Activated CD4-positive, CD25-positive, alpha-beta regulatory T cell treated with anti-CD3 and anti-CD28 coated beads, Interleukin-2, amount 50 U/mL, for 24 hours (primary cell): ENCODE measurements at regions not wholly inside any gene's neighbourhood (a gene's known extent, or its start where the extent isn't known, plus 50 kb on each side); places are given as distances from the start of the nearest gene placed in this dataset.

Experiments used
- ATAC-seq, 2 donors: fragments of 150-1000 bp; cut with Tn5 transposase; one replicate each; pipeline ENCODE4 v1.10.0; 2021; ENCODE audit warnings: mild to moderate bottlenecking in 1 of 2, moderate library complexity in 1 of 2

DNA sequence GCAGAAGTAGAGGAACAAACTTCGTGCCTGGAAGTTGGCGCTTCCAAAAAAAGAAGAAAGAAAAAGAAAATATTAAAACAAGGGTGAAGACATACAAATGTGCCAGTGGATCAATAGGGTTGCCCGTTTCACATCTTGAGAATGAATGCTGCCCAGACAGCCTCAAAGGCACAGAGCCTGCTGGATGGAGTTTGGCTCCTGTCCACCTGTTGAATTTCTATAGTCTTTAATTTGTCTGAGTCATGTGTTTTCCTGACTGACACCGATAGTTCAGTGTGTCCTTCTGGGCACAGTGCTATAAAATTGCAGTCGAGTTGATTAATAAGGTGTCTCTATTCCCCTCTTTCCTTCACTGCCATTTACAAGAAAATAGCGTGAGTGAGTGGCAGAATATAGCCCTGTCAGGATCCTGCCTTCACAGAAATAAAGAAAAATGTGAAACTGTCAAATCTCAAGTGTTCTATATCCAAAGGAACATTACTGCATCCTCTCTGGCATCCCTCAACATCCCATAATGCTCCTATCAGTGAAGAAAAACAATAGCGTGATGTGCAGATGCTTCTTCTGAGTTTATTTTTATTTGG, 471.3 kb upstream of the AUTS2 start:
- no peak for ATAC-seq

DNA sequence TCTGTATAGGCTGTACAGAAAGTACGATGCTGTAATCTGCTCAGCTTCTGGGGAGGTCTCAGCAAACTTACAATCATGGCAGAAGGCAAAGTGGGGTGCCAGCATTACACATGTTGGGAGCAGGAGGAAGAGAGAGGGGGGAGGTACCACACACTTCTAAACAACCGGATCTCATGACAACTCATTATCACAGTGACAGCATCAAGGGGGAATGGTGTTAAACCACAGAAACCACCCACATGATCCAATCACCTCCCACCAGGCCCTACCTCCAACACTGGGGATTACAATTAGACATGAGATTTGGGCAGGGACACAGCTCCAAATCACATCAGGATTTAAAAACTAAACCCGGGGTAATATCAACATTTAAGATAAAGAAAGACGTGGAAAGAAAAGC, 468.8 kb upstream of the AUTS2 start:
- ATAC-seq: no peak

DNA sequence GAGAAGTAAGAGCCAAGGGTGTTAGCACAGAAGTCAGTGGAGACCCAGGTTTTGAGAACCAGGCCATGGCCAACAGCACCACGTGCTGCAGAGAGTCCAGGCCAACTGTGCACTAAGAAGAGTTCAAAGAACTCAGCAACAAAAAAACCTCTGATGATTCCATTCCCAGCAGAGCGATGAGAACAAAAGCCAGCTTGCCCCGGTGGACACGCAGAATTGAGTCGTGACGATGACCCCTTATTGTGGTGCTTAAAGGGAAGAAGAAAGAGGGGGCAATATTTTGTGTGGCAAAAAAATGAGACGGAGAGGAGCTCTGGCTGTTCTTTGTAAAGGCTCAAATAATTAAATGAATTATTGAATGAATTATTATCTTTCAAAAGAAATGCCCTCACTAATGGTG, 468.3 kb upstream of the AUTS2 start:
- no peak for ATAC-seq

DNA sequence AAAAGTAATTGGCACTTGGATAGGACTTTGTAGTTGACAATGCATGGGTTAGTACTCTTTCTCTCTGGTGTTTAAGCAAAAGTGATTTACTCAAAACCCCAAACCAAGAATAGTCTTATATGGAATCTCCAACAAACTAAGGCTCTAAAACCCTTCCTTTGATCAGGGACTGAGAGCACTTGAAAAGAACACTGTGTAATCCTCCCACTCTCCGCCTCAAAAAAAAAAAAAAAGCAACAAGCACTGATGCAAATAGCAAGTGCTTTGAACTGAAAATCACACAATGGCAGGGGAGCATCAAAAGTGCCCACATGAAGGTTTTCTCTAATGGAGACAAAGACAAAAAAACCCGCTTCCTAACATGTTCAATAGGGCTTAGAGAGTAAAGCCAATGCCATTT, 467.9 kb upstream of the AUTS2 start:
- no peak for ATAC-seq

DNA sequence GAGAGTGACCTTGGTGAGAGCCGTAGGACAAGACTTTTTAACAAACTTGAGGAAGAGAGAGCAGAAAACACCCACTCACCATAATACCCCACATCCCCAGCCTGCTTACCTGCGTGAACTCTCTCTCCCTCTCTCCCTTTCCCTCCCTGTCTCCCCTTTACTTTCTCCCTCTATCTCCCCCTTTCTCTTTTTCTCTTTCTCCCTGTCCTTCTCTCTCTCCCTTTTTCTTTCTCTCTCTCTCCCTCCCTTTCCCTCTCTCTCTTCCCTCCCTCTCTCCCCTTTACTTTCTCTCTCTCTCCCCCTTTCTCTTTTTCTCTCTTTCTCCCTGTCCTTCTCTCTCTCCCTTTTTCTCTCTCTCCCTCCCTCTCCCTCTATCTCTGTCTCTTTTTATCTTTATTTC, 464.0 kb upstream of the AUTS2 start:
- no peak for ATAC-seq

DNA sequence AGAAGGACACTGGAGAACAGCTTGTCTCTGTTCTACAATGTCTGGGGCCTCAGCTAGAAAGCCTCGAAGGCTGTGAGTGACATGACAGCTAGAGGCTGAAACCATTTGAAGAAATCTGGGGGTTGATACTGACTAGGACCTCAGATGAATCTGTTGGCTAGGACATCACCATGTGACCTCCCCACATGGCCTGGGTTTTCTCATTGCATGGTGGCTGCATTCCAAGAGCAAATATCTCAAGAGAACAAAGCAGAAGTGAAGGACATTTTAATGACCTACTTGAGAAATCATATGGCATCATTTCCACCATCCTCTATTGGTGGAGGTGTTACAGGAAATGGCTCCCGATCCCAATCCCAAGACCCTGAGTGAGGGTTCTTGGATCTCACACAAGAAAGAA, 450.6 kb upstream of the AUTS2 start:
- ATAC-seq: no peak

DNA sequence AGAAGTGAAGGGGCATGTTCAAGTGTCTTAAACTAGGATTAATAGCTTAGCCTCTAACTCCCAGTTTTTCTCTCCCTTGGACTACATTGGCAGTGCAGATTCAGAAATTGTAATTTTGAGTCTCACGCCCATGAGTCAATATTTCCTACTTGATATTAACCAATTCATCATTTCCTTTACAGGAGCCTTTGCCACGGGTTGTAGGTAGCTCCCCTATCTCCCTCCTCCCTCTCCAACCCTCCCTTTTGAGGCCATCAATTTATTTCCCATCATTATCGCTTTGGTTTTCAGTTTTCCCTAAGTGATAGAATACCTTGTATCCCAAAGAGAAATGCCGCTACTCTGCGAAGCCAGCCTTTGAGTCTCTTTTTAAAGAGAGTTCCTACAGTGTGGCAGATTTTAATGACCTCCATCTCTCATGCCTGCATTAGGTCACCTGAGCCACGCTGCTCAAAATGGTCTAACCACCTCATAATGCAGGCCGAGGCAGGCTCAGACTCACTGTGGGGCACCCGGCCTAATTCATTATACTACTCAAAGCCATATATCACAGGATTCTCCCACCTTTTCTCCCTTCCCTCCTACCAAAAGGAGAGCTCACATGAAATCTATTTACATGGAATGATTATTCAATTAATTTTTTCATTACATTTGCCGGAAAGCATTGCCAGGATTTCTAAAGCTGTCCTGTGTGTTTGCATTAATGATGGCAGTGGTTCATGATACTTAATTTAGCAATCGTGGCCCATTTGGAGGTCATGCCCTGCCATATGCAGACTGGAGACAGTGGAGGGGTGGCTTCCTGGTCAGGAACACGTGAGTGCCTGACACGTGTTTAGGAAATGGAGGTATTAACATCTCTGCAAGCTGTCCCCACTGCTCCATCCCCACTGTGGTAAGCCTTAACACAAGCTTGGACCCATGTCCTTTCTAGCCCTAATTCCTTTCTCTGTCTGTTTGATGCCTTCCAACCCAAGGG, 448.2 kb upstream of the AUTS2 start:
- ATAC-seq: no peak

DNA sequence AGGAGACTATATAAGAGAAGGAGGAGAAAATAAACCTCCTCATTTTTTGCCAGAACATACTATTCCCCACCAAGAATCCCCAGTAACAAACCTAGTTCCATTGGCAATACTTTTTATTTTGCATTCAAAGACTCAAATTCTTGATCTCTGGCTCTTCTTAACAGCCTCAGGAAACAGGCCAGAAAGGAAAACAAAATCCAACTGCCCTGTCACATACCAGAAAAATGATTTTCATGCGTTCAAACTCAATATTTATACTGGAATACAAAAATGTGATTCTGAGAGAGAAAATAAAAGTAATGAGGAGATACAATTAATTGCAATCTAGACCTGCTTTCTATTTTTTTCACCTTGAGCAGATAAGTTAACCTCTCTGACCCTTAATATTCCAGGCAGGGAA, 435.9 kb upstream of the AUTS2 start:
- ATAC-seq: no peak

DNA sequence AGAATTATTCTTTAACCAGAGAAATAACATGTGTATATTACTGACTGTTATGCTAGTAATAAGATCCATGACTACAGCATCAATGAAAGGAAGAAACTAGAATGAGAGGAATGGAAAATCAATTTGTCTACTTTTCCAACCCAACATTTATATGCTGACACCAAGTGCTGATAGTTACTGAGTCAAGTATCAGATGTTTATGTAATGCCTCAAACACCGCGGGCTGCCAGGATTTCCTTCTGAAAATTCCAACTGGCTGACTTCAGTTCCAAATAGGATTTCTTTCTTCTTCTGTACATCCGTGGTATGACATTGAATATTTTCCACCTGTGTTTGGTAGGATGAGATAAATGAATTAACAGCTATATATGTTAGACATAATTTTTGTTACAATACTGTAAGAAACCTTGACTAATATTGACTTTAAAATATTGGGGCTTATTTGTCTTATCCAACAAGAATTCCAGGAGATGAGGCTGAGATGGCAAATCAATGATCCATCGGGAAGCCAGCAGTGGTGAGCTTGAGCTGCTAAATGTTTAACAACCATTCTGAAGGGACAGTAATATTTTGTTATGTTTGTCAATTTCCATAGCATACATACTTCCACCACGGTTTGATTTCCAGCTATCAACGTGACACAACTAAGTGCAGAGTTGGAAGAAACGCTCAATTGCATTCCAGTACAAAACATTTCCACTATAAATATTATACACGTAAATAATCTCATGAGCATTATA, 435.2 kb upstream of the AUTS2 start:
- no peak for ATAC-seq

DNA sequence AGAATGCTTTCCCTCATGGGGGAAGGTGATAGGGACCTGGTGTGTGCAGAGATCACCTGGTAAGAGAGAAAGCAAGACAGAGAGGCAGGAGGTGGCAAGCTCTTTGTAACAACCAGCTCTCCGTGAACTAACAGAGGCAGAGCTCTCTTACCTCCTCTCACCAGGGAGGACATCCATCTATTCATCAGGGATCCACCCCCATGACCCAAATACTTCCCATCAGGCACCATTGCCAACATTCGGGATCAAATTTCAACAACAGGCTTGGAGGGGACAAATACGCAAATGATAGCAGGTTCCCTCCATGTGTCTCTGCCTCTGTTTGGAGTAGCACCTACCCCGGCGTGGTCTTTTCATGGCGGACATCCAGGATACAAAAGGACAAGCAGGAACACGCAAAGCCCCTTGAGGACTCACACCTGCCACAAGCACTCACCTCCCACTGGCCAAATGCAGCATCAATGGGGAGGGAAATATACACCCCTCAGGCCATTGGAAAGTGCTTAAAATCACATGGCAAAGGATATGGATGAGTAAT, 431.2 kb upstream of the AUTS2 start:
- ATAC-seq: no peak

DNA sequence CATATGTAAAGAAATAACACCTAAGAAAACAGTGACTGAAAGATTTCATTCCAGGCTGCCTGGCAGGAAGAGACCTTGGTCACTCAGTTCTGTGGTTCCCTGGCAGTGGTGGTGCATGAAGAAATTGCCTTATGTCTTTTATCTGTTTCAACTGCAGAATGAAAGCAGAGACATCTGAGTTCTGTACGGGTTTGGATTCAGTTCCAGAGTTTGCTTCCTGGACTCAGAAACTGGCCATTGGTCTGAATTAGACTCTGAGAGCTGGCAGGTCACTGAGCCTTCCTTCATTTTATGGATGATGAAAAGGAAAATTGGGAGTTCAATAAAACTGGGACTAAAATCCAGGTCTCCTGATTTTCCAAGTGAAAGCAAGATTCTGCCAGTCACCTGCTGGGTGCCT, 428.9 kb upstream of the AUTS2 start:
- no peak for ATAC-seq

DNA sequence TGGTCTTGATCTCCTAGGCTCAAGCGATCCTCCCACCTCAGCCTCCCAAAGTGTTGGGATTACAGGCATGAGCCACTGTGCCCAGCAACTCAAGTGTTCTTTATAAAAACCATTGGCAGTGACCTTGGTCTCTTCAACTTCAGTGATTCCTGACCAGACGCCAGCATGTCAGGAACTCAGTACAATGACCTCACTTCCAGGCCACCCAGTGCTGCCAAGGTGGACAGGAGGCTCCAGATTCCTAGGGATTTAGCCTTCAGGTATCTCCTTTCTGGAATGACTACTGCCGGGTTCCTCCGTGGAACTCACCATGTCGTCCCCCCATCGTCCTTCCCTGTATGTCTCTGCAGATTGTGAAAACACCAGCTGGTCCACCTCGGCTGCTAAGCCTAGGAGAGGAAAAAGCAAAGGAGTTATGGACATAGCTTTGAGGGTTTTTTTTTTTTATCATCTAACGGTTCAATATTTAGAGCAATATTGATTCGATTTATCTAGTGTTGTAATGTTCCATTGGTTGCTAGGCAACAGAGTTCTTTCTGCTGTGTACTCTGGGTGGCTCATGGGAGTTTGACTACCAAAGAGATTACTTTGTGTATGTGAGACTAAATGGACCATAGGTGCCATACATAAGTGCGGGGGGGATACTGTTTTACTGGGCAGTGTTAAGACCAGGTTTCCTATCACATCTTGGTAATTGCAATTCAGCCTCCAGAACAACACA, 425.8 kb upstream of the AUTS2 start:
- no peak for ATAC-seq

DNA sequence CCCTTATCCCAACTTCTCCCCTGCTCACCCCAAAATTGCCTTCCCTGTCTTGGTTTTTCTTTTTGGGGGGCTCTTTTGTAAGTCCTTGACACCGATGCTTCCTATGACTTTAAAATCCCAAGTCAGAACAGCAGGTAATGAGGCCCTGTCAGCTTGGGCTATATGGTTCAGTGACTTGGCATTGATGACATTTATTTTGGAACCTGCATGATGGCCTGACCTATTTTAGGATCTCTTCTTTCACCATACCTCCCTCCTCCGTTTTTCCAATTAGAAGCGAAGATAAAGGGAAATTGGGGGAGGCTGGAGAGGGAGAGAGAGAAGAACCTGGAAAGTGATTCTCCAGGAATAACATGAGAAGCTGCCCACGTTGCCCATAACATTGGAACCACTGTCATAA, 424.9 kb upstream of the AUTS2 start:
- ATAC-seq: no peak

DNA sequence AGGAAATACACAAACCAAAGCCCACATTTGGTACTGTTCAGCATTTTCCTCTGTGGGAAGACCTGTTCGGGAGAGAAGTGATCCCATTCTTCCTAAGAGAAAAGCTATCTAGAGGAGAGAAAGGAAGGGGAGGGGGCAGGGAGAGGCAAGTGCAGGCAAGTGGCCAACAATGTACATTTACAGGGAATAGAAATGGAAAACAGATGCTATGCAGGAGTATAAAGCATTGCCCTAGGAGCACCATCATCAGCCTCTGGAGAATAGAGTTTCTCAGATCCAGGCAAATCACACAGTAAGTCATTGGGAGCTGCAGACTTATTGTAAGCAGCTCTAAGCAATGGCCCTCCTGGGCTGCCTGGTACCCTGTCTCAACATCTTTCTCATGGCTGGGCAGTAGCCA, 424.4 kb upstream of the AUTS2 start:
- ATAC-seq: no peak

DNA sequence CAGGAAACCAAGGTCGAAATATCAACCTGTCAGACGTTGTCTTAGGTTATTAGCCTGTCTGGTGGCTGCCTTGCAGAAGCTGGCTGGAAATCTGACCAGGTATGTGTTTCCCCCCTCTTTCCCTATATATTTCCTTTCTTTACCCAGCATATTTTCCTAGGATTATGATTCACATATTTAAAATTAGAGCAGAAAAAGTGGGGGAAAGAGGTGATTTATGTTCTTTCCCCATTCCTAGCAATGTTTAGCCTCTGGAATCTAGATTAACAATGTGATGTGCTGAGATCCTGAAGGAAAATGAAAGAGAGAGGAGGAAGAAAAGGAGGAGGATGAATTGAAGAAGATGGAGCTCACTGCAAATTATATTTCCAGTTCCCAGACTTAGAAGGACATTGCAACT, 421.4 kb upstream of the AUTS2 start:
- ATAC-seq: no peak

DNA sequence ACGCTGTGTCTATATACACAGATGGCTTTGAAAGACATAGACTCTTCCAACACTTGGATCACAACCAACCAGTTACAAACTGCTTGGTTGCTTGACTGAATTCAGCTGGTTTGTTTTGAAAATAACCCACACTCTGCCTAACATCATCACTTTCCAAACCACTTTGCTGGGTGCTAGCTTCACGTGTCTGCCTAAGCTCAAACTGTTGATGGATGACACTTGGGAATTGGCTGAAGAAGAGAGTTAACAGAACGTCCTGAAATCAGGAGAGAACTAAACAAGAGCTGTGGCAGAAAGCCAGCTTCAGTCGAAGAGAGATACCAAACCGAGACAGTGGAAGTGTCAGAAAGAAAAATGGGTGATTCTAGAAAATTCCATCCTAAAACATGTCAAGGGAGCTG, 420.8 kb upstream of the AUTS2 start:
- no peak for ATAC-seq

DNA sequence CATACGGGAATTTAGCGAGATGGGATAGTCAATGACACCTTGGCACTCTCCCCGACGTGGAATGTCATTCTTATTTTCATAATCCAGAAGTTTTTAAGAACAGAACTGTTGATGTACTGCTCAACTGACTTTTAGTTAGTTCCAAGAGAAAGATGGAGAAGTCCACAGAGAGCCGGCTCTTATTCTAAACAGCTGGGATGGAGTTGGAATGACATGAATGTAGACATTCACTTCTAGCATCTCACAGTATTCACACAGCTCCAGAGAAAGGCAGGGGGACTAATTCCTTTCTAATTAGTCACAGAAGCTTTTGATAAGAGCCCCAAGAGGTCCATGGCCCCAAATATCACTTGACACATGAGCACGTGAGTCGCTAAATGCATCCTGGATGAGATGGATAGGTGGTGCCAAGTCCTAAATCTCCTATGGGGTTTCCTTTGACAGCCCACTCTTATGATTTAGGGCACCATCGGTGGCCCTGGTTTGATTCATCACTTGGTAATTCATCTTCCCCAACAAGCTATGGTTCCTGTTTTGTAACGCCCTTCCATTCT, 420.3 kb upstream of the AUTS2 start:
- ATAC-seq: no peak

DNA sequence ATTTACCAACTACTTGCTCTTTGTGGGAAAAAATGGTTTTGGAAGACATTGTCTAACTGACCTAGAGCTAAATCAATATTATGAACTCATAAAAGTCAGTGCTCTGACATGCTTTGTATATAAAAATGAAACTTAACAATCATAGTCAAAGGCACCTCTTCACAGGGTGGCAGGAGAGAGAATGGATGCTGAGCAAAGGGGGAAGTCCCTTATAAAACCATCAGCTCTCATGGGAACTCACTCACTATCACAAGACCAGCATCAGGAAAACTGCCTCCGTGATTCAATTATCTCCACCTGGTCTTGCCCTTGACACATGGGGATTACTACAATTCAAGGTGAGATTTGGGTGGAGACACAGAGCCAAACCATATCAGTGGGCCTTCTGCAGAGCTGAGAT, 417.6 kb upstream of the AUTS2 start:
- no peak for ATAC-seq

DNA sequence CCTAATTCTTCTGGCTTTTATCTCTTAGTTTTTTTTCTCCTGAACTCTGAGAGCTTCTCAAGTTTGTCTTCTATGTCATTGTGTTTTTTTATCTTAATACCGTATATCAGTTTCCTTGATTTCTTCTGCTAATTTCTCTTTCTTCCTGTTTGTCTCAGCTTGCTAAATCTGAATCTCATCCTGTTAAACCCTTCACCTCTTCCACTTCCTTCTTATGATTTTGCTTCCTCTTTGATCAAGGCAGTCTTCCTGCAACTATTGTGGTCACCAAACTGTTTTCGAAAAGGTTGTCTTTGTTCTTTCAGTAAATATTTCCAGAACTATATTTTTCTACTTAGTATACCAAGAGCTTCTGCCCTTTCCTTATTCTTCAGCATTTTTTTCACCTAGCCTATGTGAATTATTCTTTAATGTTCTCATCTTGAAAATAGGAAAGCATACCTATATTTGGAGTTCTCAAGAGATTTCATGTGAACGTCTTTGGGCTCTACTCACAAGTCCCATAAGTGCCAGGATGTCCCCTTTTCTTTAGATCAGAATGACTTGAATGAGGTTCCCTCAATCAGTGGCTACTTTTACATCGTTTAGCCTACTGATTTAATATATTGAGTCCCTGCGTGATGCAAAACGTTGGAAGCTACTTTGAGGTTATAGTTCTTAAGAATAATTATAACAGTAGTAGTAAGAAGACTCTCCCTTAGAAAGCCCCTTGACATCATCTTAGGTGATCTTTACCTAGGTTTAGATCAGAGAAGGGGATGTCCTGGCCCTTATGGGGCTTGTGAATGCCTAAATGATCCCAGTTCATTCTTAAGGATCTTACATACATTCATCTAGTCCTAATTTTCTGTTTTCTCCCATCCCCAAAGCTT, 415.4 kb upstream of the AUTS2 start:
- ATAC-seq: no peak

DNA sequence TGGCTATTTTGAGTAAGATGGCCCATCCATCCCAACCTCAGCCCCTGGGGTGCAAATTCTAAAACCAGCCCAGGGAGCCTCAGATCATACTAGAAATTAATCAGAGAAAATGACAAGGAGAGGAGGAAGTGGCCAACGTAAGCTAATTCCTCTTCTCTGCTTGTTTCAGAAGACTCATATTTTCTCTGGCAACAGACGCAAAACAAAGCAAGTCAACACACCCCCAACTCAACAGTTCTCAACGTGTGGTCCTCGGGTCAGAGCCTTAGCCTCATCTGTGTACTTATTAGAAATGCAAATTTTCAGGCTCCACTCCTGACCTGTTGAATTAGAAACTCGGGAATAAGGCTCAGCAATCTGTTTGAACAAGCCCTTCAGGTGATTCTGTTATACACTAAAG, 413.9 kb upstream of the AUTS2 start:
- no peak for ATAC-seq

DNA sequence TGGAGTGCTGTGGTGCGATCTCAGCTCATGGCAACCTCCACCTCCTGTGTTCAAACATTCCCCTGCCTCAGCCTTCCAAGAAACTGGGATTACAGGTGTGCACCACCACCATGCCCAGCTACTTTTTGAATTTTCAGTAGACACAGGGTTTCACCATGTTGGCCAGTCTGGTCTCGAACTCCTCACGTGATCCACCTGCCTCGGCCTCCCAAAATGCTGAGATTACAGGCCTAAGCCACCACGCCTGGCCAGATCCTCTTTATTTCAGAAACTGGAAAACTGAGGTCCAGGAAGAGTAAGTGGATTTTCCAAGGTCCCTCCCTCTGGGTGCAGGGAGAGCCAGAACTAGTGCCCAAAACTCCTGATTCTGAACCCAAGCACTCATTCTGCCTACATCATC, 413.1 kb upstream of the AUTS2 start:
- ATAC-seq: no peak

DNA sequence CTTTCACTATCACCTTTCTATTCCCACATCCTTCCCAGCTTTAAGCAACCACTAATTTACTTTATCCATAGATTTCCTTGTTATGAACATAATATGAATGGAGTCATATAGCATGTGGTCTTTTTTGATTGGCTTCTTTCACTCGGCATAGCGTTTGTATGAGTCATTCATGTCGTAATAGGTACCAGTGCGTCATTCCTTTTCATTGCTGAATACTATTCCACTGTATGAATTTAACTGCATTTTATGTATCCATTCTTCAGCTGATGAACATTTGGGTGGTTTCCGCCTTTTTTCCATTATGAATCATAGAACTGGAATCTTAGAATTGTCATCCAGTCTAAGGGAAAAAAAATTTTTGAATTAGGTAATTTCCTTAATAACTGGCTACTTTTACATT, 411.3 kb upstream of the AUTS2 start:
- ATAC-seq: no peak
